Dedifferentiated amniotic fluid mesenchymal stem cell (primary cell): ENCODE measurements at regions not wholly inside any gene's neighbourhood (a gene's known extent, or its start where the extent isn't known, plus 50 kb on each side); places are given as distances from the start of the nearest gene placed in this dataset.
"Not testable (repeated sequence)": the region's sequence is repeated elsewhere in the genome, so short reads cannot be mapped to it uniquely, and the experiment has no call there.

Experiments
- DNase-seq: peaks from one replicate; pipeline ENCODE4 v3.0.0-alpha.2; 2016; ENCODE audit errors: extremely low spot score

DNA sequence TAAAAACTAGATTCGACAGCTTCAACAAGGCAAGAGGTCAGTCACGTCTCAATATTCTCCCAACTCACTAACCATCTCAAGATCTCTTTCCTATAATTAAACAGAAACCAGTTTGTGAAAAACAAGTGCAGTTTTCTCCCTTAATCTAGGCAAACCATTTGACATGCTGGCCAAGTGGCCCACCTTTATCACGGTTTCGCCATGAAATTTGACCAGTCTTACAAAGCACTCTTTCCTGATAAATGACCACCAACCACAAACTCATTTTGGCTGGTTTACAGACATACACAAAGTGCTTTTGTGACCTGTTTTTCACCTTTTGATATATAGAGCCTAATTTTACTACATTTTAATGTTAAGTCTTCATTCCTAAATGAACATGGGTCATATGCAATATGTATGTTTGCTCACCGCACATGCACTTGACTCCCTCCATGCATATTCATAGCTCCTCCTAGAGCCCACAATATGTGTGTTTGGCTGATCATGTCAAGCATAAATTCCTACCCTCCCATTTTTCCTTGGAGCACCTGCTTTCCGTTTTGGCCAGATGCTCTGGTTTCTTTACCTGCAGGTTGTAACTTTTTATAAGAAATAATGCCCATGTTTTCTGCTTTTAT, 385.1 kb downstream of the RAD51AP2 start:
- no peak for DNase-seq

GRCh38 chr2:17130627-17131026, 387.6 kb downstream of the RAD51AP2 start:
- not testable (repeated sequence) for DNase-seq

DNA sequence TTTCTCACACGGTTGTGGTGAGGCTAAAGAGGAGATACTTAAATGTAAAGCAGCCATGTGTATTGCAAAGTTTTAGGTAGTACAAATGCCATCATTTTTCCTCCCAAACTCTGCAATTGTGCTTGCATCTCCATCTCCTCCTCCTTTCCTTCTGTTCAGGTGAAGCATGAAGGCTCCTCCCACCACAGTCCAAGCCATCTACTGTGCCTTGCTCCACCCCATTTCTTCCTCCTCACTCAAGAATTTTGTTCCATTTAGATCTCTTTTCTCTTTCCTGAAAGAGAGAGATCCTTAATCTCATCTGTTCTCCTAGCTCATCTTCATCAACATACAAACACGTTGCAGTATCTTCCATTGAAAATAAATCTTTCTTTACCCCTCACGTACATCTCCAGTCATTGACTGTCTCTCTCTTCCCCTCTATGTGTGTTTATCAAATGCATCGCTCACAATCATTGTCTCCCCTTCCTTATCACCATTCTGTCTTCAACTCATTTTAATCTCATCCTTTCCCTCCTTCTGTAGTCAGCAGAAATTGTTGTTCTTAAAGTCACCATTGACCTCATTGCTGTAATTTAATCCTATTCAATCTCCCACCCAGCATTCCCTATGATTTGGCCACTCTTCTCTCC, 392.1 kb downstream of the RAD51AP2 start:
- DNase-seq, result no peak

DNA sequence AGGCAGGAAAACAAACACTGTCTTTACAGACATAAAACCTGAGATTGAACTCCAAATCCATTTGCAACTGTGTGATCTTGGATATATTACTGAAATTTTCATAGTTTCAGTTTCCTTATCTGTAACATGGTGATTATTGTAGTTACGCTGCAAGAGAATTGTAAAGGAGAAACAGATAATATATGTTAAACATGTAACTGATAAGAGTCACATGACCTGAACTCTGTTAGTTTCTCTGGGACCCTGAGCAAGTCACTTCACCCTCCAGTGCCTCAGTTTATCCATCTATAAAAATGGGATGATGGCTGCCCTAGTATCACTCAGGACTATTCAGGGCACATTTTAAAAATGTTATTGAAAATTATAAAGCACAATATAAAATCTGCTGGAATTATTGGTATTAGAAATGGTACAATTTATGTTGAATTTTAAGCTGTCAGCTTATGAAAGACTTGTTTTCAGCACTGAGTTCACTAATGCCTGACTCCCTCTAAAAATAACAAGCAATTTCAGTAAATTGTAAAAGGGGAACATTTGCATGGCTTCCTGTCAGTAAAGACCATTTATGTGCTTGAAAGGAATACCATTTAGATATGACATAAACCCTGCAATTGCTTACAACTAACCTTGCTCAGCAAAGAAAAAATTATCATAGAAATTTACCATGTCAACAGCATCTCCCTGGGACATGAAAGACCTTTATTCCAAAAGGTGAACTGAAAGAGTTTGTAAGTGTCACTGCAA, 393.5 kb downstream of the RAD51AP2 start:
- no peak for DNase-seq

GRCh38 chr2:17122887-17123501, 395.2 kb downstream of the RAD51AP2 start:
- DNase-seq, result no peak

DNA sequence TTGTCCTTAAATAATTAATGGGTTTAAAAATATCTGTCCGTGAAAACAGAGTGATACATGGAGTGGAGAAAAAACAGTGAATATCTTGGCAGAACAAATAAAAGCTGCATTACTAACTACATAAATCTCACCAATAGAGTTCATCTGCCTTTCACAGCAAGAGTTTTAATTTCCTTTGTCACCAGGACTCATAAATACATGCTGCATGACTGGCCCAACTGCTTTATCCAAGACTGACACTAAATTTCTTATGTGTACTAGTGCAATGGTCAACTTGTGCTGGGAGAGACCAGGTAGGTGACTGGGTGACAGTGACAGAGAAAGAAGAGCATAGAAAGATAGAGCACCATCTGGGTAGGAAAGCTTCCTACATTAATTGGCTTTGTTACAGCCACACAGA, 402.8 kb downstream of the RAD51AP2 start:
- DNase-seq, result no peak

GRCh38 chr2:17115042-17115441, 403.2 kb downstream of the RAD51AP2 start:
- DNase-seq, result no peak

GRCh38 chr2:17107871-17108270, 410.4 kb downstream of the RAD51AP2 start:
- DNase-seq, result no peak

- peak; percentile 53 for DNase-seq
These were observed 411.1 kb downstream of the RAD51AP2 start for GRCh38 chr2:17107151-17107550.

DNA sequence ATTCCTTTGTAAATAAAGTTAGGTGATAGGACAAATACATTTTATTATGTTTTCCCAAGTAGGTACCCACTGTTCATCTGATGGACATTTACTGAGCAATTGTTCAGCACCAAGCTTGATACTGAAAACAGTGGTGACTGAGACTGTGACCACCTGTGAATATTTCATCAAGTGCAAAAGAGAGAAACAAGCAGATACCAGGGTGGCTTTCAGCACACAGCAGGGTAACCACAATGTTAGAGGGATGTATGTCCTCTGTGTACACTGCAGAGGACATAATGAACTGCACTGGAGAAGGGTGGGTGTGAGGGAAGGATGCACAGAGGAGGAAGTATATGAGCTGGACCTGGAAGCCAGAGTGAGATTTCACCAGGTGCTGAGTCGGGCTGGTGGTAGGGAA, 411.8 kb downstream of the RAD51AP2 start:
- no peak for DNase-seq

- DNase-seq, result no peak
These were observed 413.8 kb downstream of the RAD51AP2 start for GRCh38 chr2:17104454-17104853.

- no peak for DNase-seq
These were observed 416.6 kb downstream of the RAD51AP2 start for GRCh38 chr2:17101596-17101995.

- no peak for DNase-seq
These were observed 417.1 kb downstream of the RAD51AP2 start for GRCh38 chr2:17101091-17101490.

DNA sequence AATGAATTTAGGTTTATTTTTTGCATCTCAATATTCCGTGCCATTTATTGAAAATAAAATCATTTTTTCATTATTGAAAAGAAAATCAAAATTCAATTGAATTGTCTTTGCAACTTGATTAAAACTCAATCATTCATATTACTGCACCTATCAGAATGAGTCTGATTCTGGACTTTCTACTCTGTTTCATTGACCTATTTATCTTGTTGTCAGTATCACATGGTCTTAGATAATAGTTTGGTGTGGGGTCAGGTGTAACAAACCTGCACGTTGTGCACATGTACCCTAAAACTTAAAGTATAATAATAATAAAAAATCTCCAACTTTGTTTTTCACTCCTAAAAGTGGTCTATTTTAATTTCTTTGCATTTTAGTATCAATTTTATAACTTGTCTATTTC, 422.9 kb downstream of the RAD51AP2 start:
- no peak for DNase-seq

GRCh38 chr2:17093712-17094111, 424.5 kb downstream of the RAD51AP2 start:
- no peak for DNase-seq

DNA sequence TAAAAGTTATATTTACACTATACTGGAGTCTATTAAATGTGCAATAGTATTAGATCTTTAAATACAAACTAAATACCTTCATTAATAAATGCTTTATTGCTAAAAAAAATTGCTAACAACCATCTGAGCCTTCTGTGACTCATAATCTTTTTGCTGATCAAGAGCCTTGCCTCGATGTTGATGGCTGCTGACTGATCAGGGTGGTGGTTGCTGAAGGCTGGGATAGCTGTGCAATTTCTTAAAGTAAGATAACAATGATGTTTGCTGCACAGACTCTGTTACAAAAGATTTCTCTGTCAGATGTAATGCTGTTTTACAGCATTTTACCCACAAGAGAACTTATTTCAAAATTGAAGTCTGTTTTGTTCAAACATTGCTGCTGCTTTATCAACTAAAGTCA, 421.4 kb upstream of the CYRIA start:
- no peak for DNase-seq

GRCh38 chr2:17085546-17086202, 420.0 kb upstream of the CYRIA start:
- DNase-seq, result no peak

DNA sequence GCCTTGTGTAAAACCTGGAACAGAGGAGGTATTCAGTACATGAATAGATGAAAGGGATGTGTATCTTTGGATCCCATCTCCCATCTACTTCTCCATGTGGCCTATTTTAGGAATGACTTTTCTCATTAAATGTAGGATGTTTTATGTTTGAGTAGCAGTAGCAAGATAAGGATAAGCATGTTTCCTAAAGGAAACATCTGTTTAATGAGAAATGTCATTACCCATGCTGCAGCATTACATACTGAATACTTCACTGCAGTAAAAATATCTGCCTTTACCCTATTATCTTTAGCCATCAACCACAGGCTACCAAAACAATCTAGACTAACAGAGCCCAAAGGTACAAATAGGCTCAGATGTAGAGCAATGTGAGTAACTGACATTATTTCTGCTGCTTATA, 419.2 kb upstream of the CYRIA start:
- DNase-seq, result no peak

DNA sequence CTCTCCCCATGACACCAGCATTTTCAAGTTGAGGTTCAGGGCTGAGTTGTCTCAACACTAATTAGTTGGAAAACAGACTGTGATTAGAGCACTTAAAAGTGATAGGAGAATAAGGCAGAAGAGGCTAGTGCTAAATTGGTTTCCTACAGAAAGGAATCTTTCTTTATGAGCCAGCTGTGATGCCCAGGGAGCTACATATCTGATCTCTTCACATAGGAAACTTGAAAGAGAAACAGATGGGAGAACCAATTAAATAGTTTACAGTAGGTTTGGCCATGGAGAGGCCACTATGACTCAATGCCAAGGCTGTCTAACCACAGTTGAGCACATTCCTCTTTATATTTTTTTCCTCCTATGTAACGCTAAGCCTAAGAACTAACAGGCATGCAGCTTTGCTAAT, 418.3 kb upstream of the CYRIA start:
- DNase-seq, result peak; percentile 38

DNA sequence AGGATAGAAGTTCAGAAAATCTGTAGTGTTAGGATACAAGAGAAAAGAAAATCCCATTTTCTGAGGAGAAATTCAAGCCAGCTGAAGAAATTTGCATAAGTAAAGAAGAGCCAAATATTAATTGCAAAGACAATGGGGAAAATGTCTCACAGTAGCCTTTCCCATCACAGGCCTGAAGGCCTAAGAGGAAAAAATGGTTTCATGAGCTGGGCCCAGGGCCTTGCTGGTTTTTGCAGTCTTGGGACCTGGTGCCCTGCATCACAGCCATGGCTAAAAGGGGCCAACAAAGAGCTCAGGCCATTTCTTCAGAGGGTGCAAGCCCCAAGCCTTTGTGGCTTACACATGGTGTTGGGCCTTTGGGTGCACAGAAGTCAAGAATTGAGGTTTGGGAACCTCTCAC, 413.6 kb upstream of the CYRIA start:
- DNase-seq, result no peak

GRCh38 chr2:17076533-17076932, 410.9 kb upstream of the CYRIA start:
- peak; percentile 51 for DNase-seq

DNA sequence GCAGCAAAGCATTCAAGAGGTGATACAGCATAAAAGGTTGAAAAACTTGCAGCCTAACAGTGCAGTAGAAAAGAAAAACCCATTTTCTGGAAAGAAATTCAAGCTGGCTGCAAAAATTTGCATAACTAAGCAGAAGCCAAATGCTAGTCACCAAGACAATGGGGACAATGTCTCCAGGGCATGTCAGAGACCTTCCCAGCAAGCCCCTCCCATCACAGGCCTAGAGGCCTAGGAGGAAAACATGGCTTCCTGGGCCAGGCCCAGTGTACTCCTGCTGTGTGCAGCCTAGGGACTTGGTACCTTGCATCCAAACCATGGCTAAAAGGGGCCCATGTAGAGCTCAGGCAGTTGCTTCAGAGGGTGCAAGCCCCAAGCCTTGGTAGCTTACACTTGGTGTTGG, 405.1 kb upstream of the CYRIA start:
- DNase-seq, result no peak
